ENCODE measurements at regions not wholly inside any gene's neighbourhood (a gene's known extent, or its start where the extent isn't known, plus 50 kb on each side); places are given as distances from the start of the nearest gene placed in this dataset.

DNA sequence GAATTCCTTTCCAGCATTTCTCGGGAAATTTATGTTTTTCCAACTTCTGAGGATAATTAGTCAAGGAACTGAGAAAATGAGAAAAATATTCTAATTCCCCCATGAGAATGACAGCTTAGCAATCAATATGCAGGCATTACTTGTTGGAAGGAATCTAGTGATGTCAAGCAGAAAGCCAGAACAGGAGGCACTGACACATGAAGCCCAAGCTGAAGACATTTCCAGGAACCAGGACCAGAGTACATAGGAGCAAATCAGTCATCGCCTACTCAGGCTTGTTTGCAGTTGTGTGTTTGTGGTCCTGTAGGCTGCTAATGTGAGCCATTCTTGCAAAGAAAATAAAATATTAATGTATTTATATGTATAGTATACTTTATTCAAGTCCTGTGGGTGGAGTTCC is 89.7 kb downstream of the SALL1 start:
- CTCF ChIA-PET: no interaction called here
- TF ChIP-seq, protein P1, sequence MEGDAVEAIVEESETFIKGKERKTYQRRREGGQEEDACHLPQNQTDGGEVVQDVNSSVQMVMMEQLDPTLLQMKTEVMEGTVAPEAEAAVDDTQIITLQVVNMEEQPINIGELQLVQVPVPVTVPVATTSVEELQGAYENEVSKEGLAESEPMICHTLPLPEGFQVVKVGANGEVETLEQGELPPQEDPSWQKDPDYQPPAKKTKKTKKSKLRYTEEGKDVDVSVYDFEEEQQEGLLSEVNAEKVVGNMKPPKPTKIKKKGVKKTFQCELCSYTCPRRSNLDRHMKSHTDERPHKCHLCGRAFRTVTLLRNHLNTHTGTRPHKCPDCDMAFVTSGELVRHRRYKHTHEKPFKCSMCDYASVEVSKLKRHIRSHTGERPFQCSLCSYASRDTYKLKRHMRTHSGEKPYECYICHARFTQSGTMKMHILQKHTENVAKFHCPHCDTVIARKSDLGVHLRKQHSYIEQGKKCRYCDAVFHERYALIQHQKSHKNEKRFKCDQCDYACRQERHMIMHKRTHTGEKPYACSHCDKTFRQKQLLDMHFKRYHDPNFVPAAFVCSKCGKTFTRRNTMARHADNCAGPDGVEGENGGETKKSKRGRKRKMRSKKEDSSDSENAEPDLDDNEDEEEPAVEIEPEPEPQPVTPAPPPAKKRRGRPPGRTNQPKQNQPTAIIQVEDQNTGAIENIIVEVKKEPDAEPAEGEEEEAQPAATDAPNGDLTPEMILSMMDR (IDR thresholded peaks at IDR 0.05): no peak

DNA sequence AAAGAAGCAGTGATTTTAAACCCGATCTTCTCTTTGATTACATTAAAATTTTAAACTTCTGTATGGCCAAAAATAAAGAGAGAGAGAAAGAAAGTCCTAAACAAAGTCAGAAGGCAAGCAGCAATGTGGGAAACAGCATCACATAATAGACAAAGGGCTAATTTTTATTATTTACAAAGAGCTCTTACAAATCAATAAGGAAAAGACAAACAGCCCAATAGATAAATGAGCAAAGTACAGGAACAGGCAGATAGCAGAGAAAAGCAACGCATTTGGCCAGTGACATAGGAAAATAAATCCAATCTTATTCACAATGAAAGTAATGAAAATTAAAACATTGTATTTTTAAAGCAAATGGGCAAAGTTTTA is 93.1 kb downstream of the SALL1 start:
- intact Hi-C loops (cut with DNase I, micrococcal nuclease): no loop called here
- H3K27ac ChIP-seq (ENCODE audit: low read depth in 1 of 2, low read length in 2 of 2): no peak overlapping the region
- no peaks in the 10 kb centered on the region for H3K36me3 ChIP-seq (ENCODE audit: insufficient read depth, low read length)
- H3K27me3 ChIP-seq (ENCODE audit: control insufficient read depth in 1 of 2, insufficient read depth in 2 of 2, low read length in 2 of 2): no peaks in the 10 kb centered on the region
- Mint-ChIP-seq H3K27ac (no peak overlapping the region), H3K9me3 (no peaks in the 10 kb centered on the region), H3K27me3 (peaks cover 39% of the 10 kb centered on the region), H3K4me1 (ENCODE audit: low read depth) (no peaks in the 10 kb centered on the region), H3K36me3 (ENCODE audit: low read depth) (no peaks in the 10 kb centered on the region), H3K4me3 (no peak overlapping the region)
- ChIA-PET CTCF (no interaction called here), POLR2A (no interaction called here)
- ATAC-seq (ENCODE audit: poor library complexity) (no peak), DNase-seq (no peak)
- TF ChIP-seq, protein P1 (IDR thresholded peaks at IDR 0.05): no peak
- H3K4me1 ChIP-seq (ENCODE audit: insufficient read depth, low read length): no peaks in the 10 kb centered on the region
- H3K9me3 ChIP-seq (ENCODE audit: control insufficient read depth in 1 of 2, insufficient read depth in 1 of 2, low read length in 2 of 2): no peaks in the 10 kb centered on the region
- H3K4me3 ChIP-seq (ENCODE audit: low read length): no peak overlapping the region

More for the DNA sequence above, 89.7 kb downstream of the SALL1 start:
- Histone ChIP-seq H3K27ac (ENCODE audit: low read depth in 1 of 2, low read length in 2 of 2) (no peak overlapping the region), H3K4me1 (ENCODE audit: insufficient read depth, low read length) (no peaks in the 10 kb centered on the region), H3K4me3 (ENCODE audit: low read length) (no peak overlapping the region), H3K9me3 (ENCODE audit: control insufficient read depth in 1 of 2, insufficient read depth in 1 of 2, low read length in 2 of 2) (peaks cover 0 to 4% of the 10 kb centered on the region in 2 experiments), H3K27me3 (ENCODE audit: control insufficient read depth in 1 of 2, insufficient read depth in 2 of 2, low read length in 2 of 2) (no peaks in the 10 kb centered on the region), H3K36me3 (ENCODE audit: insufficient read depth, low read length) (no peaks in the 10 kb centered on the region)
- no peak overlapping the region for H3K27ac Mint-ChIP-seq
- H3K4me1 Mint-ChIP-seq (ENCODE audit: low read depth): no peaks in the 10 kb centered on the region
- ATAC-seq (ENCODE audit: poor library complexity) (no peak), DNase-seq (no peak)
- POLR2A ChIA-PET: no interaction called here
- no peak overlapping the region for H3K4me3 Mint-ChIP-seq
- intact Hi-C loops (cut with DNase I, micrococcal nuclease): no loop called here
- peaks cover 19% of the 10 kb centered on the region for H3K27me3 Mint-ChIP-seq
- H3K36me3 Mint-ChIP-seq (ENCODE audit: low read depth): no peaks in the 10 kb centered on the region
- no peaks in the 10 kb centered on the region for H3K9me3 Mint-ChIP-seq

DNA sequence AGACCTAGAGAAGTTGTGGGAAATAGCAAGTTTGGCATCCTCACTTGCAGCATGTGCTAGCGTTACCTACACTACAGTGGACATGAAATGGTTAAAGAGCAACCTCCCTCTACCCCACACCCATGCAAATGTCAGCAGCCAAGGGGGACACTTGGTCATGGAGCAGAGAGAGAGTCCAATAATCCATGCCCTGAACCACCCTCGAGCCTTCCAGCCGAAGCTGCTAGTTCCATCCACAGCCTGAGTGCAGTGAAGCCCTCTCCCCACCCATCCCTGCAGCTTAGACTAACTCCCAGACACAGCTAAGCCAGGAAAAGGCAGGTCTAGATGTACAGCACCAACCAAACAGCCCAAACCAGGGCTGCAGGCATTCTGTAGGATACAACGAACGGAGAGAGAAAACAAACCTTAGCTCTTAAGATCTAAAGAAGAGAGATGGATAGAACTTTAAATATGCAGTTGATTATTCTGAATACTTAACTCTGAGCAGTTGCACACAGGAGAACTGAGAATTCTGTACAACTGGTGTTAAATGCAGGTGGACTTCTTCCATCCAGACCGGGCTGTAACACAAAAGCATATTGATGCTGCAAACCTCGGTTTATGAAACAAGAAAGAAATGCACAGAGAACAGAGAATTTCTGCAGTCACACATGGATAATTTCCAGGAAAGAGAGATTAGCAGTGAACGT is 93.8 kb downstream of the SALL1 start:
- POLR2A ChIA-PET: no interaction called here
- DNase-seq (no peak), ATAC-seq (ENCODE audit: poor library complexity) (no peak)
- no peaks in the 10 kb centered on the region for H3K36me3 Mint-ChIP-seq (ENCODE audit: low read depth)
- TF ChIP-seq, protein P1 (IDR thresholded peaks at IDR 0.05): no peak
- no peak overlapping the region for H3K4me3 Mint-ChIP-seq
- peaks cover 43% of the 10 kb centered on the region for H3K27me3 Mint-ChIP-seq
- CTCF ChIA-PET: no interaction called here
- no peaks in the 10 kb centered on the region for H3K27me3 ChIP-seq (ENCODE audit: control insufficient read depth in 1 of 2, insufficient read depth in 2 of 2, low read length in 2 of 2)
- no peak overlapping the region for H3K27ac ChIP-seq (ENCODE audit: low read depth in 1 of 2, low read length in 2 of 2)
- H3K27ac Mint-ChIP-seq: no peak overlapping the region
- H3K4me1 ChIP-seq (ENCODE audit: insufficient read depth, low read length): no peaks in the 10 kb centered on the region
- H3K4me3 ChIP-seq (ENCODE audit: low read length): no peak overlapping the region
- no peaks in the 10 kb centered on the region for H3K9me3 ChIP-seq (ENCODE audit: control insufficient read depth in 1 of 2, insufficient read depth in 1 of 2, low read length in 2 of 2)
- H3K36me3 ChIP-seq (ENCODE audit: insufficient read depth, low read length): no peaks in the 10 kb centered on the region
- H3K9me3 Mint-ChIP-seq: no peaks in the 10 kb centered on the region
- H3K4me1 Mint-ChIP-seq (ENCODE audit: low read depth): no peaks in the 10 kb centered on the region
- intact Hi-C loops (cut with DNase I, micrococcal nuclease): no loop called here
